ENCODE measurements at regions not wholly inside any gene's neighbourhood (a gene's known extent, or its start where the extent isn't known, plus 50 kb on each side); places are given as distances from the start of the nearest gene placed in this dataset.

GRCh38 chr4:134126000-134126560, 75.5 kb downstream of the PABPC4L start:
- TF ChIP-seq CTCF (conservative IDR thresholded peaks at IDR 0.05; ENCODE audit: low read depth, low read length) (no peak), EZH2 (IDR thresholded peaks at IDR 0.05; ENCODE audit: borderline replicate concordance, low read depth, low read length, poor library complexity, severe bottlenecking) (no peak)
